ENCODE measurements at regions not wholly inside any gene's neighbourhood (a gene's known extent, or its start where the extent isn't known, plus 50 kb on each side); places are given as distances from the start of the nearest gene placed in this dataset.

GRCh38 chr2:158011055-158011771, 90.5 kb upstream of the UPP2 start:
- TF ChIP-seq, protein P1, sequence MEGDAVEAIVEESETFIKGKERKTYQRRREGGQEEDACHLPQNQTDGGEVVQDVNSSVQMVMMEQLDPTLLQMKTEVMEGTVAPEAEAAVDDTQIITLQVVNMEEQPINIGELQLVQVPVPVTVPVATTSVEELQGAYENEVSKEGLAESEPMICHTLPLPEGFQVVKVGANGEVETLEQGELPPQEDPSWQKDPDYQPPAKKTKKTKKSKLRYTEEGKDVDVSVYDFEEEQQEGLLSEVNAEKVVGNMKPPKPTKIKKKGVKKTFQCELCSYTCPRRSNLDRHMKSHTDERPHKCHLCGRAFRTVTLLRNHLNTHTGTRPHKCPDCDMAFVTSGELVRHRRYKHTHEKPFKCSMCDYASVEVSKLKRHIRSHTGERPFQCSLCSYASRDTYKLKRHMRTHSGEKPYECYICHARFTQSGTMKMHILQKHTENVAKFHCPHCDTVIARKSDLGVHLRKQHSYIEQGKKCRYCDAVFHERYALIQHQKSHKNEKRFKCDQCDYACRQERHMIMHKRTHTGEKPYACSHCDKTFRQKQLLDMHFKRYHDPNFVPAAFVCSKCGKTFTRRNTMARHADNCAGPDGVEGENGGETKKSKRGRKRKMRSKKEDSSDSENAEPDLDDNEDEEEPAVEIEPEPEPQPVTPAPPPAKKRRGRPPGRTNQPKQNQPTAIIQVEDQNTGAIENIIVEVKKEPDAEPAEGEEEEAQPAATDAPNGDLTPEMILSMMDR (IDR thresholded peaks at IDR 0.05) = no peak
- no peak for TF ChIP-seq POLR2A (IDR thresholded peaks at IDR 0.05)

All from heart left ventricle (tissue), 13 donors.